HG02588 (cell line): ENCODE measurements at regions not wholly inside any gene's neighbourhood (a gene's known extent, or its start where the extent isn't known, plus 50 kb on each side); places are given as distances from the start of the nearest gene placed in this dataset.
"Not testable (repeated sequence)": the region's sequence is repeated elsewhere in the genome, so short reads cannot be mapped to it uniquely, and the experiment has no call there.

Experiments
- ATAC-seq: cut with Tn5 transposase; IDR thresholded peaks from one replicate; pipeline ENCODE4 v1.9.1; 2021; ENCODE audit warnings: mild to moderate bottlenecking, moderate library complexity; ENCODE audit not compliant: unreplicated experiment

- ATAC-seq: no peak
These were observed 102.2 kb upstream of the SLC24A3 start for GRCh38 chr20:19110285-19110684.

- no peak for ATAC-seq
These were observed 101.5 kb upstream of the SLC24A3 start for GRCh38 chr20:19110881-19111460.

- no peak for ATAC-seq
These were observed 99.6 kb upstream of the SLC24A3 start for GRCh38 chr20:19112828-19113227.

GRCh38 chr20:19113343-19113930, 99.0 kb upstream of the SLC24A3 start:
- no peak for ATAC-seq

- no peak for ATAC-seq
These were observed 98.0 kb upstream of the SLC24A3 start for GRCh38 chr20:19114410-19114809.

- no peak for ATAC-seq
These were observed 96.9 kb upstream of the SLC24A3 start for GRCh38 chr20:19115581-19115980.

- ATAC-seq: no peak
These were observed 92.4 kb upstream of the SLC24A3 start for GRCh38 chr20:19120011-19120410.

- ATAC-seq: no peak
These were observed 91.9 kb upstream of the SLC24A3 start for GRCh38 chr20:19120569-19120968.

GRCh38 chr20:19121463-19121862, 91.0 kb upstream of the SLC24A3 start:
- ATAC-seq: no peak

GRCh38 chr20:19121916-19122315, 90.5 kb upstream of the SLC24A3 start:
- no peak for ATAC-seq

- ATAC-seq: no peak
These were observed 90.0 kb upstream of the SLC24A3 start for GRCh38 chr20:19122395-19122794.

- ATAC-seq: no peak
These were observed 86.9 kb upstream of the SLC24A3 start for GRCh38 chr20:19125508-19125907.

- ATAC-seq: no peak
These were observed 83.1 kb upstream of the SLC24A3 start for GRCh38 chr20:19129306-19129705.

- ATAC-seq: no peak
These were observed 82.3 kb upstream of the SLC24A3 start for GRCh38 chr20:19129976-19130612.

- ATAC-seq: no peak
These were observed 81.8 kb upstream of the SLC24A3 start for GRCh38 chr20:19130613-19130984.

GRCh38 chr20:19137641-19138040, 74.8 kb upstream of the SLC24A3 start:
- ATAC-seq: no peak

- ATAC-seq: no peak
These were observed 73.7 kb upstream of the SLC24A3 start for GRCh38 chr20:19138758-19139157.

GRCh38 chr20:19139584-19139983, 72.9 kb upstream of the SLC24A3 start:
- not testable (repeated sequence) for ATAC-seq

- no peak for ATAC-seq
These were observed 70.4 kb upstream of the SLC24A3 start for GRCh38 chr20:19141998-19142397.

- ATAC-seq: no peak
These were observed 68.6 kb upstream of the SLC24A3 start for GRCh38 chr20:19143890-19144289.

- no peak for ATAC-seq
These were observed 51.1 kb upstream of the SLC24A3 start for GRCh38 chr20:19161336-19161735.
